ENCODE measurements at regions not wholly inside any gene's neighbourhood (a gene's known extent, or its start where the extent isn't known, plus 50 kb on each side); places are given as distances from the start of the nearest gene placed in this dataset.

DNA sequence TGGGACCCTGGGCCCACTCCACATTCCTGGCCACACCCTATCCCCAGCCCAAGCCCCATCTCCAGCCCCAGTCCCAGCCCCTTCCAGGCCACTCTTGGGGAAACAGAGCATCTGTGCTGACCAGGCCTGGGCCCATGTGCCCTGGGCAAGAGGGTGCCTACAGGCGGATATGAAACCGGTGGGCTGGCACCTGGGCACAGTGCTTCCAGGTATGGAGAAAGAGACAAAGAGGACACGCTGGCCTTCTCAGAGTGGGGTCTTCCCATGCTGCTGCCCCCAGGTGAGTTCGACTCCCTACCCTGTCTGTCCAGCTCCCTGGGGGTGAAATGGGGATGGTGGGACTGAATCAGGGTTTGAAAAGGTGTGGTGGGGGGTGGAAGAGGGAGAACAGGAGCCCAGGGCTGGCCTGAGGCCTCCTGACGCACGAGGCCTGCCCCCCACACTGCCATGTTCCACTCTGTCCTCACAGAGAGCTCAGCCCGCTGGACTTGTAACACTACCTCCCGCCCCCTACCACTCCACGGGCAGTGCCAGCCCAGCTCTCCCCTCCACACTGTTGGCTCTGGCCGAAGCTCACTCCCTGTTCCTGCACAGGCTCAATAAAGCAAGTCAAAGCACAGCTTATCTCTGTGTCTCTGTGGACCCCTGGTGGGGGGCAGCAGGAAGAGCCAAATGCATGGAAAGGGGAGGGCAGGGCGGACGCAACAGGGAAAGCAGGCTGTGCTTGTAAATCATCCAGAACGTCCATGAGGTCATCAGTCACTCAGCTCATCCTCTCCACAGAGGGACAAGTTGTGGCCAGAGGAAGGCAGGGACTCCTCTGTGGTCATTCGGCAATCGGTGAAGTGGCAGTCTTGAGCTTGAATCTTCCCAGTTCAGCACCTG is 71.1 kb upstream of the TMEM97 start (continued):
- TF ChIP-seq, protein P1, sequence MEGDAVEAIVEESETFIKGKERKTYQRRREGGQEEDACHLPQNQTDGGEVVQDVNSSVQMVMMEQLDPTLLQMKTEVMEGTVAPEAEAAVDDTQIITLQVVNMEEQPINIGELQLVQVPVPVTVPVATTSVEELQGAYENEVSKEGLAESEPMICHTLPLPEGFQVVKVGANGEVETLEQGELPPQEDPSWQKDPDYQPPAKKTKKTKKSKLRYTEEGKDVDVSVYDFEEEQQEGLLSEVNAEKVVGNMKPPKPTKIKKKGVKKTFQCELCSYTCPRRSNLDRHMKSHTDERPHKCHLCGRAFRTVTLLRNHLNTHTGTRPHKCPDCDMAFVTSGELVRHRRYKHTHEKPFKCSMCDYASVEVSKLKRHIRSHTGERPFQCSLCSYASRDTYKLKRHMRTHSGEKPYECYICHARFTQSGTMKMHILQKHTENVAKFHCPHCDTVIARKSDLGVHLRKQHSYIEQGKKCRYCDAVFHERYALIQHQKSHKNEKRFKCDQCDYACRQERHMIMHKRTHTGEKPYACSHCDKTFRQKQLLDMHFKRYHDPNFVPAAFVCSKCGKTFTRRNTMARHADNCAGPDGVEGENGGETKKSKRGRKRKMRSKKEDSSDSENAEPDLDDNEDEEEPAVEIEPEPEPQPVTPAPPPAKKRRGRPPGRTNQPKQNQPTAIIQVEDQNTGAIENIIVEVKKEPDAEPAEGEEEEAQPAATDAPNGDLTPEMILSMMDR (IDR thresholded peaks at IDR 0.05 in 2 of 3, conservative IDR thresholded peaks at IDR 0.05 in 1 of 3; ENCODE audit: insufficient read depth in 2 of 3, low read depth in 1 of 3, low read length in 3 of 3): peak; percentile 22 to 40 (median 27); a peak in 3 of 6 replicates
- TF ChIP-seq, protein P2, sequence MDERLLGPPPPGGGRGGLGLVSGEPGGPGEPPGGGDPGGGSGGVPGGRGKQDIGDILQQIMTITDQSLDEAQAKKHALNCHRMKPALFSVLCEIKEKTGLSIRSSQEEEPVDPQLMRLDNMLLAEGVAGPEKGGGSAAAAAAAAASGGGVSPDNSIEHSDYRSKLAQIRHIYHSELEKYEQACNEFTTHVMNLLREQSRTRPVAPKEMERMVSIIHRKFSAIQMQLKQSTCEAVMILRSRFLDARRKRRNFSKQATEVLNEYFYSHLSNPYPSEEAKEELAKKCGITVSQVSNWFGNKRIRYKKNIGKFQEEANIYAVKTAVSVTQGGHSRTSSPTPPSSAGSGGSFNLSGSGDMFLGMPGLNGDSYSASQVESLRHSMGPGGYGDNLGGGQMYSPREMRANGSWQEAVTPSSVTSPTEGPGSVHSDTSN (CRISPR knock-in tag; IDR thresholded peaks at IDR 0.05; ENCODE audit: low read depth): 0 out of 2 replicates have a peak, but pooled peaks have one; percentile 14
- TF ChIP-seq, protein P2 (tag; conservative IDR thresholded peaks at IDR 0.05; ENCODE audit: low read depth): peak; percentile 83
- TF ChIP-seq, protein P3, sequence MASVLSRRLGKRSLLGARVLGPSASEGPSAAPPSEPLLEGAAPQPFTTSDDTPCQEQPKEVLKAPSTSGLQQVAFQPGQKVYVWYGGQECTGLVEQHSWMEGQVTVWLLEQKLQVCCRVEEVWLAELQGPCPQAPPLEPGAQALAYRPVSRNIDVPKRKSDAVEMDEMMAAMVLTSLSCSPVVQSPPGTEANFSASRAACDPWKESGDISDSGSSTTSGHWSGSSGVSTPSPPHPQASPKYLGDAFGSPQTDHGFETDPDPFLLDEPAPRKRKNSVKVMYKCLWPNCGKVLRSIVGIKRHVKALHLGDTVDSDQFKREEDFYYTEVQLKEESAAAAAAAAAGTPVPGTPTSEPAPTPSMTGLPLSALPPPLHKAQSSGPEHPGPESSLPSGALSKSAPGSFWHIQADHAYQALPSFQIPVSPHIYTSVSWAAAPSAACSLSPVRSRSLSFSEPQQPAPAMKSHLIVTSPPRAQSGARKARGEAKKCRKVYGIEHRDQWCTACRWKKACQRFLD (CRISPR knock-in tag; IDR thresholded peaks at IDR 0.05): no peak
- peak in 1 of 2 experiments; percentile 48; a peak in 2 of 4 replicates for TF ChIP-seq RAD21 (CRISPR knock-in tag; conservative IDR thresholded peaks at IDR 0.05 in 1 of 2, IDR thresholded peaks at IDR 0.05 in 1 of 2)
- TF ChIP-seq, protein P4, sequence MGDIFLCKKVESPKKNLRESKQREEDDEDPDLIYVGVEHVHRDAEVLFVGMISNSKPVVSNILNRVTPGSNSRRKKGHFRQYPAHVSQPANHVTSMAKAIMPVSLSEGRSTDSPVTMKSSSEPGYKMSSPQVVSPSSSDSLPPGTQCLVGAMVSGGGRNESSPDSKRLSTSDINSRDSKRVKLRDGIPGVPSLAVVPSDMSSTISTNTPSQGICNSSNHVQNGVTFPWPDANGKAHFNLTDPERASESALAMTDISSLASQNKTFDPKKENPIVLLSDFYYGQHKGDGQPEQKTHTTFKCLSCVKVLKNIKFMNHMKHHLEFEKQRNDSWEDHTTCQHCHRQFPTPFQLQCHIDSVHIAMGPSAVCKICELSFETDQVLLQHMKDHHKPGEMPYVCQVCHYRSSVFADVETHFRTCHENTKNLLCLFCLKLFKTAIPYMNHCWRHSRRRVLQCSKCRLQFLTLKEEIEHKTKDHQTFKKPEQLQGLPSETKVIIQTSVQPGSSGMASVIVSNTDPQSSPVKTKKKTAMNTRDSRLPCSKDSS (IDR thresholded peaks at IDR 0.05; ENCODE audit: low read depth, partially characterized antibody): no peak
- TF ChIP-seq ATF7 (IDR thresholded peaks at IDR 0.05): peak; percentile 62
- TF ChIP-seq, protein P5, sequence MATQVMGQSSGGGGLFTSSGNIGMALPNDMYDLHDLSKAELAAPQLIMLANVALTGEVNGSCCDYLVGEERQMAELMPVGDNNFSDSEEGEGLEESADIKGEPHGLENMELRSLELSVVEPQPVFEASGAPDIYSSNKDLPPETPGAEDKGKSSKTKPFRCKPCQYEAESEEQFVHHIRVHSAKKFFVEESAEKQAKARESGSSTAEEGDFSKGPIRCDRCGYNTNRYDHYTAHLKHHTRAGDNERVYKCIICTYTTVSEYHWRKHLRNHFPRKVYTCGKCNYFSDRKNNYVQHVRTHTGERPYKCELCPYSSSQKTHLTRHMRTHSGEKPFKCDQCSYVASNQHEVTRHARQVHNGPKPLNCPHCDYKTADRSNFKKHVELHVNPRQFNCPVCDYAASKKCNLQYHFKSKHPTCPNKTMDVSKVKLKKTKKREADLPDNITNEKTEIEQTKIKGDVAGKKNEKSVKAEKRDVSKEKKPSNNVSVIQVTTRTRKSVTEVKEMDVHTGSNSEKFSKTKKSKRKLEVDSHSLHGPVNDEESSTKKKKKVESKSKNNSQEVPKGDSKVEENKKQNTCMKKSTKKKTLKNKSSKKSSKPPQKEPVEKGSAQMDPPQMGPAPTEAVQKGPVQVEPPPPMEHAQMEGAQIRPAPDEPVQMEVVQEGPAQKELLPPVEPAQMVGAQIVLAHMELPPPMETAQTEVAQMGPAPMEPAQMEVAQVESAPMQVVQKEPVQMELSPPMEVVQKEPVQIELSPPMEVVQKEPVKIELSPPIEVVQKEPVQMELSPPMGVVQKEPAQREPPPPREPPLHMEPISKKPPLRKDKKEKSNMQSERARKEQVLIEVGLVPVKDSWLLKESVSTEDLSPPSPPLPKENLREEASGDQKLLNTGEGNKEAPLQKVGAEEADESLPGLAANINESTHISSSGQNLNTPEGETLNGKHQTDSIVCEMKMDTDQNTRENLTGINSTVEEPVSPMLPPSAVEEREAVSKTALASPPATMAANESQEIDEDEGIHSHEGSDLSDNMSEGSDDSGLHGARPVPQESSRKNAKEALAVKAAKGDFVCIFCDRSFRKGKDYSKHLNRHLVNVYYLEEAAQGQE (IDR thresholded peaks at IDR 0.05; ENCODE audit: borderline replicate concordance): peak; percentile 58; the same call in 1 of the 2 replicates
- TF ChIP-seq, protein P5 (CRISPR knock-in tag; IDR thresholded peaks at IDR 0.05; ENCODE audit: low read depth): no peak
